ENCODE measurements at regions not wholly inside any gene's neighbourhood (a gene's known extent, or its start where the extent isn't known, plus 50 kb on each side); places are given as distances from the start of the nearest gene placed in this dataset.

DNA sequence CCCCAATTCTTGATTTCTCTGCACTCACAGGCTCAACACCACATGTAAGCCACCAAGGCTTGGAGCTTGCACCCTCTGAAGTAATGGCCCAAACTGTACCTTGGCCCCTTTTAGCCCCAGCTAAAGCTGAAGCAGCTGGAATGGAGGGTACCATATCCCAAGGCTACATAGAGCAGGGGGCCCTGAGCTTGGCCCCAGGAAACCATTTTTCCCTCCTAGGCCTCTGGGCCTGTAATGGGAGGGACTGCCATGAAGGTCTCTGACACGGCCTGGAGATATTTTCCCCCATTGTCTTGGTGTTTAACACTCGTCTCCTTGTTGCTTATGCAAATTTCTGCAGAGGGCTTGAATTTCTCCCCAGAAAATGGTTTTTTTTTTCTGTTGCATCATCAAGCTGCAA, 69.7 kb downstream of the SKA1 start:
- Histone ChIP-seq H3K9ac (ENCODE audit: low read length) (no peak overlapping the region), H3K79me2 (ENCODE audit: low read length) (no peaks in the 10 kb centered on the region), H4K20me1 (ENCODE audit: insufficient read depth, low read length) (no peaks in the 10 kb centered on the region), H2AFZ (ENCODE audit: low read length) (no peak overlapping the region), H3K9me3 (replicated peaks; ENCODE audit: insufficient read depth, low read length) (no peaks in the 10 kb centered on the region), H3K9me2 (replicated peaks; ENCODE audit: insufficient read depth, low read length) (no peaks in the 10 kb centered on the region), H3K4me3 (ENCODE audit: low read length) (no peak overlapping the region), H3K4me2 (ENCODE audit: low read depth, low read length) (no peak overlapping the region), H3K4me1 (ENCODE audit: low read length) (no peaks in the 10 kb centered on the region), H3K27ac (ENCODE audit: low read length) (no peak overlapping the region), H3K36me3 (replicated peaks; ENCODE audit: insufficient read depth, low read length) (no peaks in the 10 kb centered on the region), H3K27me3 (replicated peaks; ENCODE audit: insufficient read depth, low read length) (no peaks in the 10 kb centered on the region), H3F3A (ENCODE audit: insufficient read depth, low read length) (no peaks in the 10 kb centered on the region)
- no peak for TF ChIP-seq EZH2phosphoT487 (IDR thresholded peaks at IDR 0.05; ENCODE audit: low read length)
- no peak for TF ChIP-seq EZH2 (optimal IDR thresholded peaks at IDR 0.05; ENCODE audit: low read depth, low read length)
- TF ChIP-seq, protein P1, sequence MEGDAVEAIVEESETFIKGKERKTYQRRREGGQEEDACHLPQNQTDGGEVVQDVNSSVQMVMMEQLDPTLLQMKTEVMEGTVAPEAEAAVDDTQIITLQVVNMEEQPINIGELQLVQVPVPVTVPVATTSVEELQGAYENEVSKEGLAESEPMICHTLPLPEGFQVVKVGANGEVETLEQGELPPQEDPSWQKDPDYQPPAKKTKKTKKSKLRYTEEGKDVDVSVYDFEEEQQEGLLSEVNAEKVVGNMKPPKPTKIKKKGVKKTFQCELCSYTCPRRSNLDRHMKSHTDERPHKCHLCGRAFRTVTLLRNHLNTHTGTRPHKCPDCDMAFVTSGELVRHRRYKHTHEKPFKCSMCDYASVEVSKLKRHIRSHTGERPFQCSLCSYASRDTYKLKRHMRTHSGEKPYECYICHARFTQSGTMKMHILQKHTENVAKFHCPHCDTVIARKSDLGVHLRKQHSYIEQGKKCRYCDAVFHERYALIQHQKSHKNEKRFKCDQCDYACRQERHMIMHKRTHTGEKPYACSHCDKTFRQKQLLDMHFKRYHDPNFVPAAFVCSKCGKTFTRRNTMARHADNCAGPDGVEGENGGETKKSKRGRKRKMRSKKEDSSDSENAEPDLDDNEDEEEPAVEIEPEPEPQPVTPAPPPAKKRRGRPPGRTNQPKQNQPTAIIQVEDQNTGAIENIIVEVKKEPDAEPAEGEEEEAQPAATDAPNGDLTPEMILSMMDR (IDR thresholded peaks at IDR 0.05; ENCODE audit: low read length): no peak
- DNase-seq: no peak

DNA sequence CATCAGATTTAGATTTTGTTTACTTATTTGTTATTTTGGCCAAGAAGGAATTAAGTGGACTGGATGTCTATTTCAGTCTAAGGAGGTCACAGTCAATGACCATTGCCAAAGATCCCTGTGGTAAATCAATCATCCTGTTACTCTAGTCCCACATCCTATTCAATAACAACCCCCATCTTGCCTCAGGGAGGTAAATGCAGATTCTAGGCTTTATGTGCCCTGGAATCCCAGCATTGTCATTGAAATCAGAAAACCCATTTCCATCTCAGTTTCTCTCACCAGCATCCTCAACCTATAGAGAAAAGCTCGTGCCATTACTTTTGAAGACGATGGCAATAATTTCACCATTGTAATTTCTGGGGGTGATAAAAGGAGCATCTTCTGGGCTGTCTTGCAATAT, 71.8 kb downstream of the SKA1 start:
- Histone ChIP-seq H3K9ac (ENCODE audit: low read length) (no peak overlapping the region), H3K4me2 (ENCODE audit: low read depth, low read length) (no peak overlapping the region), H3K27ac (ENCODE audit: low read length) (no peak overlapping the region), H3K4me1 (ENCODE audit: low read length) (no peaks in the 10 kb centered on the region), H3F3A (ENCODE audit: insufficient read depth, low read length) (no peaks in the 10 kb centered on the region), H3K27me3 (replicated peaks; ENCODE audit: insufficient read depth, low read length) (no peaks in the 10 kb centered on the region), H2AFZ (ENCODE audit: low read length) (no peak overlapping the region), H3K9me3 (replicated peaks; ENCODE audit: insufficient read depth, low read length) (no peaks in the 10 kb centered on the region), H3K9me2 (replicated peaks; ENCODE audit: insufficient read depth, low read length) (no peaks in the 10 kb centered on the region), H3K79me2 (ENCODE audit: low read length) (no peaks in the 10 kb centered on the region), H4K20me1 (ENCODE audit: insufficient read depth, low read length) (no peaks in the 10 kb centered on the region), H3K4me3 (ENCODE audit: low read length) (no peak overlapping the region), H3K36me3 (replicated peaks; ENCODE audit: insufficient read depth, low read length) (no peaks in the 10 kb centered on the region)
- TF ChIP-seq EZH2 (optimal IDR thresholded peaks at IDR 0.05; ENCODE audit: low read depth, low read length) (no peak), EZH2phosphoT487 (IDR thresholded peaks at IDR 0.05; ENCODE audit: low read length) (no peak)
- TF ChIP-seq, protein P1 (IDR thresholded peaks at IDR 0.05; ENCODE audit: low read length): no peak
- no peak for DNase-seq

- no peak for TF ChIP-seq EZH2 (optimal IDR thresholded peaks at IDR 0.05; ENCODE audit: low read depth, low read length)
- TF ChIP-seq, protein P1 (IDR thresholded peaks at IDR 0.05; ENCODE audit: low read length): no peak
- TF ChIP-seq EZH2phosphoT487 (IDR thresholded peaks at IDR 0.05; ENCODE audit: low read length): no peak
- Histone ChIP-seq H2AFZ (ENCODE audit: low read length) (no peak overlapping the region), H3K4me3 (ENCODE audit: low read length) (no peak overlapping the region), H3K4me2 (ENCODE audit: low read depth, low read length) (no peak overlapping the region), H3K79me2 (ENCODE audit: low read length) (no peaks in the 10 kb centered on the region), H3K9ac (ENCODE audit: low read length) (no peak overlapping the region), H3K36me3 (replicated peaks; ENCODE audit: insufficient read depth, low read length) (no peaks in the 10 kb centered on the region), H3K4me1 (ENCODE audit: low read length) (no peaks in the 10 kb centered on the region), H3K9me3 (replicated peaks; ENCODE audit: insufficient read depth, low read length) (no peaks in the 10 kb centered on the region), H3K27me3 (replicated peaks; ENCODE audit: insufficient read depth, low read length) (no peaks in the 10 kb centered on the region), H3F3A (ENCODE audit: insufficient read depth, low read length) (no peaks in the 10 kb centered on the region), H3K9me2 (replicated peaks; ENCODE audit: insufficient read depth, low read length) (no peaks in the 10 kb centered on the region), H4K20me1 (ENCODE audit: insufficient read depth, low read length) (no peaks in the 10 kb centered on the region), H3K27ac (ENCODE audit: low read length) (no peak overlapping the region)
- DNase-seq: no peak
Observed at GRCh38 chr18:50447102-50447741, 72.4 kb downstream of the SKA1 start.

All from MM.1S (cell line).